ENCODE measurements at regions not wholly inside any gene's neighbourhood (a gene's known extent, or its start where the extent isn't known, plus 50 kb on each side); places are given as distances from the start of the nearest gene placed in this dataset.

DNA sequence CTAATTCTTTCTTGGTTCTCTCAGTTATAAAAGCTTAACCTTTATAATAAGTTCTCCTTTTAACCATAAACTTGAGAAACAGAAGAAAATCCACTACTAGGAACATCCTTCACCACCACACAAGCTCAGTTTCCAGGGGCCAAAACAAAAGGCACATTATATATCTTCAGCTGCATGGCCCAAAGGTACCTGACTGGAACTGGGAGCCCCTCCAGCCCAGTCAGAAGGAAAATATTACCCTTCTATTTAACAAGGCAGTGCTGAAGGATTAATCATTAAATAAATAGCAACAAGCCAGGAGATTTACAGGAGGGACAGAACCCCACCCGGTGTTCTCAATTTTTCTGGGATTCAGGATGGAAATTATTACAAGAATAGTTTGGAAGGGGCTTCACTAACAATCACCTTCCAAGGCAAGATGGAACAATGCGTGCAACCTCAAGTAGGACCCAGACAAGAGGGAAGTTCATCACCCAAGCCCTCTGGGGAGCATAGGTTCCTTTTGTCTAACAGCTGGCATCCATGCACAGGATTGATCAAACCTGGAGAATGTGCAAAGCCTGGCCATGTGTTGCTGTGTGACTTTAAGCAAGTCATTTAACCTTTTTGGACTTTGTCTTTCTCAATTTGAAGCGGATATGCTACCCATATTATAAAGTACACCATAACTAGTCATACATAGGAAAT, 159.6 kb upstream of the SETBP1 start:
- DNase-seq: no peak

GRCh38 chr18:44521668-44522022, 159.0 kb upstream of the SETBP1 start:
- no peak for DNase-seq

DNA sequence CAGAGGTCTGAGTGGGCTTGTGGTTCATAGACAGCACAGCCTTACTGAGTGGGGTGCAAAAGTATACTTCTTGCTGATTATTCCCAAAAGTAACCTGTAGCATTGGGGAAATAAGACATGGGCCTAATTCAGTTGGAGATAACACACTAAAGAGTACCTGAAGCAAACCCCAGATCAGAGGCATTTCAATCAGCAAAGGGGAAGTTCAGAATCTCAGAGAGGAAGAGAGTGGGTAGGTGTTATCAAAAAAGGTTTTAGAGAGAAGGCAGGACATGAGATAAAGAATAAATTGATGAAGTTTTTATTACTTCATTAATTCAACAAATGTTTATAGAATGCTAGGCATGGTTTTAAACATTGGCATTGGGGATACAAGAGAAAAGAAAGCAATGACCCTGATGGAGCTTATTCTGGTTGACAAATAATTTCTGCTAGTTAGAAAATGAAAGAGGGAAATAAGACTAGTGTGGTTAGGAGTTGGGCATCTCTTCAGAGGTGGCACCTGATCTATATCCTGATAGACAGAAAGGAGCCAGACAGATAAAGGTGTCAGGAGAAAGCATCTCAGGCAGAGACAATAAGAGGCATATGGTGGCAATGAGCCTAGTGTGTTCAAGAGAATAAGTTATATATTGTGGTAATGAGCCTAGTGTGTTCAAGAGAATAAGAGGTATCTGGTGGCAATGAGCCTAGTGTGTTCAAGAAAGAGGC, 153.8 kb upstream of the SETBP1 start:
- no peak for DNase-seq

DNA sequence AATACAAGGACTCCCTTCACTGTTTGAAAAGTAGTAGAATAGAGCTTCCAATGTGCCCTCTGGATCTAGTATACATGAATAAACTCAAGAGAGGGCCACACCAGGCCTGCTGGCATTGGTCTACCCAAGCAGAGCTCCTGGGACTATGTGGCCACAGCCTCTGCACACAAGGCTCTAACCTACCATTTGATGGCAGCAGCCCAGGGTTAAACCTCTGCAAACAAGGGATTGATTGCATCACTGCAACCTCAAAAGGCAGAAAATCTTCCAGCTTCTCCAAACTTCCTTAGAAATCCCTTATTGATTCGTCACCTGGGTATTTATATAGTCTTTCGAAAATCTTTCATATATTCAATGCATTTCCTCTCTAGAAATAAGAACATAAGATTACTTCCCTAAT, 147.6 kb upstream of the SETBP1 start:
- no peak for DNase-seq

- no peak for DNase-seq
Measured at GRCh38 chr18:44536046-44536445, 144.6 kb upstream of the SETBP1 start.

- no peak for DNase-seq
Measured at GRCh38 chr18:44536619-44537018, 144.1 kb upstream of the SETBP1 start.

DNA sequence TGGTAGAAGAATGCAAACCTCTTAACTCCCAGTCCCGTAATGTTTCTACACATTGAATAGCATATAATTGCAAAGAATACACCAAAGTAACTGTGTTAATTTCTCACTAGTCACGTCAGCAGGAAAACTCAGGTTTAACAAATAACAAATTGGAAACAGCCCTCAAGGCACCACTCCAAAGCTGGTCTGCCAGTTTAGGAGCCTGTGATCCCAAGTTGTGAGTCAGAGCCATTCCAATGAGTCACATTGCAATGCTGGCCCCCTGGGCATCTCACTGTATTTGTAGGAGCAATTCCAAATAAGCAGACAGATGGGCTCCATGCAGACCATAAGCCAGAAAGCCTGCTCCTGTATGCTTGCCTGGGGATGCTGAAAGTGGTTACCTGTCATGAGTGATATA, 143.2 kb upstream of the SETBP1 start:
- DNase-seq: no peak

DNA sequence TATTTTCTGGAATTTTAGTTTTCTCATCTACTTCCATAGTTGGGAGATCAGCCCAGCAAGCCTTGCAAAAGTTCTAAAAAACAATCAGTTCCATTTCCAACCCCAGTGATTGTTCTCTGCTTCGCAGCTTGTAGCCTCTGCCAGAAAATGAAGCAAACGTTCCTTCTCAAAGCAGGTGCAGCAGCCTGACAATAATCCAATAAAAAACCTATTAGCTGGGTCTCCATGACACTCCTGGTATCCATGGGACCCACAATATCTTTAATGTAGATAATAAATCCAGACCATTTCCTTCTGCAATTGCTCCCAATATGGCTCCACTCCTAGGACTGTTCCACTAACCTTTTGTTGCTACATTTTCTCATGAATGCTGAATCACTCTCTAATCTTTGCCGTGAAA, 140.8 kb upstream of the SETBP1 start:
- no peak for DNase-seq

DNA sequence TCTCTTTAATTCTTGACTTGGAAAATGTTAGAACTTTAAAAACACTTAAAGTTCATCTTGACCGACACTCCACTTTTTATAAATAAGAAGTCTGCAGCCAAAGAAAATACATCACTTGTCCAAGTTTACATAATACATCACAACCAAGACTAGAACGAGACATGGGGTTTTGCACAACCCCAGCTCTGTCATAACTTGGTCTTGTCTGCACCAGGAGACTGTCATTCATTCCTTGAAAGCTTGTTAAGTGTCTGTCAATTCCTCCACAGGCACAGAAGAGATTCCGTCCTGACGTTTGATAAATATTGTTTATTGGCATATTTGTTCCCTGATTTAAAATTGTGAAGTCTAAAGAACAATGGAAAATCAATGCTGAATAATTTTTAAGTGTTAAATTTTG, 139.5 kb upstream of the SETBP1 start:
- DNase-seq: no peak

GRCh38 chr18:44541781-44542180, 138.9 kb upstream of the SETBP1 start:
- no peak for DNase-seq

- no peak for DNase-seq
Measured at GRCh38 chr18:44543387-44543786, 137.3 kb upstream of the SETBP1 start.

DNA sequence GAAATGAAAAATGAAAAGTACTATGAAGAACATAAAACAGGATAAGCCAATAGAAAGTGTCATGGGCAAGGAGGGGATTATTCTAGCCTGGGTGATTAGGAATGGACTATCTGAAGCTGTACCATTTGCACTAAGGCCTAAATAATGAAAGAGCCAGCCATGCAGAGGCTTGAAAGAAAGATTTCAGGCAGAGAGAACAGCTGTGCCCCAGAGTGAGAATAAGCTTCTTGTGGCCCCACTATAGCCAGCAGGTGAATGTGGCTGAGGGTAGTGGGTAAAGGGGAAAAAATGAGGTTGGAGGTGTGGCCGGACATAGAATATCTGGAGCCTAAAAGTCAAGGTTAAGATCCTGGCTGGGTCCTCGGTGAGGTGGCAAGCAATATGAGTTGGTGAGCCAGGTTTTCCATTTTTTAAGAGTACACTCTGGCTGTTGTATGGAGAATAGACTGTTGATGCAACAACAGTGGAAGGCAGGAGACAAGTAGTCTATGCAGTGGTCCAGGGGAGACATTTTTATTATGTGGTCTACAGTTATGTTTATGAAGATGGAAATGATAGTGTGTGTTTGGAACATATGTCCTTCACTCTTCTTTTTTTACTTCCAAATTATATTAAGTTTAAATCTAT, 135.2 kb upstream of the SETBP1 start:
- DNase-seq: no peak

DNA sequence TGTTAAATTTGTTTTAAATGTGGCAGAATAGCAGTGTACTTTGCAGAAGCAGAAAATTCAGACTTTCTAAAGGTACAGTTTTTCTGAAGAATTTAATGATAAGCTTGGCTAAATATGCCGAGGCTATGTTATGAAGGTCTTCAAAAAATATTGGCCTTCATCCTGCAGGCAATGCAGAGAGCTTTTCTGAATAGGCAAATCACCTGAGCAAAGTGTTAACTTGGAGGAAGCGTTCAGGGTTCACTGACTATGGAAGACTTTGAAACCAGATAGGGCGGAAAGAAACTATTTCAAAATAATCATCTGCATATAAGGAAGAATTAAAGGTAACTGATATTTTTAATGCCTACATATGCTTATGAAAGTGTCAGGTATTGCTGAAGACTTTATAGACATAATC, 133.7 kb upstream of the SETBP1 start:
- no peak for DNase-seq

GRCh38 chr18:44548291-44549221, 132.1 kb upstream of the SETBP1 start:
- DNase-seq: no peak

DNA sequence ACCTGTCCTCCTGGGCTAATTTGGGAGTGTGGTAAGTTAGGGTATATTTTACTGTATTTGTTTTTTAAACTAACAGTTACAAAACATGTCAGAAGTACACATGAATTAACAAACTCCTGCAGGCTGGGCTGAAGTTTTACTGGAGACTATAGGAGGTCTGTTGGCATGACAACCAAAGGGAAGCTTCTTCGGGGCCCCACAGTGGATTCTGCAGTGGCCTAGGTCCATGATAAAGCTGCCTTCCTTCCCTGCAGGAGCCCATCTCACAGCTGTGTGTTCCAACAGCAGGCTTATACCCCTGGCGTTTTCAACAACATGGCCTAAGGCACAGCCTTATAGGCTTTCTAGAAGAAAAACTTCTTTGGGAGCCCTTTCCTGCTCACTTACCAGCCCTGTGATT, 128.0 kb upstream of the SETBP1 start:
- DNase-seq: no peak

DNA sequence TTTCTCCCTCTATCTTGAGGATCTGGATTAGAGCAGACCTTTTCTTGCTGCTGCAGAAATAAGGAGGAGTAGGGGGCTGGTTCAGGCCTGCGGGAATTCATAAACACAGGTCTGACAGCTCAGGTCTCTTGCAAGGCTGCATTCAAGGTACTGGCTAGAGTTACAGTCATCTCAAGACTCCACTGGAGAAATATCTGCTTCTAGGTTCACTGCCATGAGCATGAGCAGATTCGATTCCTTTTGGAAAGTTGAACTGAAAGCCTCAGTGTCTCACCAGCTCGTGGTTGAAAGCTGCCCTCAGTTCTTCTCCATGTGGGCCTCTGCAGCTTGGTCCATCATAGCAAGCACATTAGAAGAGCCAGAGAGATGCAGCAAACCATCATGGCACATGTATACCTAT, 124.4 kb upstream of the SETBP1 start:
- no peak for DNase-seq

DNA sequence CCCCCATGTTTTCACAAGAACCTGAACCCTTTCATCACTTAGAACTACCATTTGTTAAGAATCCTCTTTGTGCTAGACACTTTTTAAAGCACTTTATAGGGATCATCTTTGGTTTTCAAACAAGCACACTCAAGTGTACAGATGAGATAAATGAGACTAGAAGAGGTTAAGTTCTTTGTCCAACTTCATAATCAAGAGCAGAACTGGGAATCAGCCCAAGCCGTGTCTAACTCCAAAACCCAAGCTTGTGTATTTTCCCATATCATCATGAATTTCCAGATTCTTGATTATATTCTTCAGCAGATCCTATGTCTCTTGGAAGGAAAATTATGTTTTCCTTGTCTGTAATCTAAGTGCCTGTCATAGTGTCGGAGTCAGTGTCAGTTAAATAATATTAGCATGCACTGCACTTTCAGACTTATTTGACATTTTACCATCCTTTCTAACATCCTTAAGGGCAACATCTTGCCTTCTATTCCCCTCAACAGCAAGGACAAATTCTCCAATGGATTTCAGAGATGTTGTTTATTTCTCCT, 123.0 kb upstream of the SETBP1 start:
- no peak for DNase-seq

GRCh38 chr18:44558767-44559166, 121.9 kb upstream of the SETBP1 start:
- DNase-seq: no peak

- no peak for DNase-seq
Measured at GRCh38 chr18:44562986-44563385, 117.7 kb upstream of the SETBP1 start.

GRCh38 chr18:44564922-44565321, 115.8 kb upstream of the SETBP1 start:
- no peak for DNase-seq

- DNase-seq: no peak
Measured at GRCh38 chr18:44568342-44568741, 112.3 kb upstream of the SETBP1 start.

GRCh38 chr18:44568986-44569385, 111.7 kb upstream of the SETBP1 start:
- DNase-seq: no peak
